HG03060 (cell line): ENCODE measurements at regions not wholly inside any gene's neighbourhood (a gene's known extent, or its start where the extent isn't known, plus 50 kb on each side); places are given as distances from the start of the nearest gene placed in this dataset.

Experiments used
- ATAC-seq: cut with Tn5 transposase; IDR thresholded peaks from one replicate; pipeline ENCODE4 v1.9.1; 2021; ENCODE audit warnings: low read depth, moderate number of reproducible peaks; ENCODE audit not compliant: unreplicated experiment

DNA sequence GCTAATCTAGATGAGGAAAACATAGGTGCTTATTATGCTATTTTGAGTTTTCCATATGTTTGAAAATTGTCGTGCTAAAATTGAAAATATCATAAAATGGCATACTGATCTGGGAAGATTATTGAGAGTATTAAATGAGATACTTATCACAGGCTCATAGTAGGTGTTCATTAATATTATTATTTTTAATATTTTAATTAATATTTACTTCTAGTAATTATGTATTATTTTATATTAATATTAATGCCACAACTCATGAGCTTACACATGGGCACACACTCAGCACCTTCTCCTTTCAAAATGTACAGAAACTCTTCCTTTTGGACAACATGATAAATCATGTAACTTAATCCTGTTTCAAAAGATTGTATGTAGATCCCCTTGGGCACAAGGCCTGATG lies 223.6 kb downstream of the RAB28 start:
- ATAC-seq, result no peak

DNA sequence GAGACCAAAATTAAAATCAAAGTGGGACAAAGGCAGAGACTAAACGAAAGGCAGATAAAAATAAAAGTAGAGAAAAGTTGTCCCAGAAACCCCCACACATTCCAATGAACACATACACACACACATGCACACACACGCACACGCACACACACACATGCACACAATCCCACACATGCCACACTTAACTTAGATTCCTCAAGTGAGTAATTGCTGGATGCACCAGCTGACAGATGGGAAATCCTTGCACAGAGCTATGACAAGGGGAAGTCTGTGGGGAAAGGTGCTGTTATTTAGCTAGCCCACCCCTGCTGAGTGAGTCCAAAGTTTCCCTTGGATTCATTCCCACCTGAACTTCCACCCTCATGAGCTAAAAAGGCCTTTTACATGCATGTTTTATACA lies 233.9 kb downstream of the RAB28 start:
- no peak for ATAC-seq

DNA sequence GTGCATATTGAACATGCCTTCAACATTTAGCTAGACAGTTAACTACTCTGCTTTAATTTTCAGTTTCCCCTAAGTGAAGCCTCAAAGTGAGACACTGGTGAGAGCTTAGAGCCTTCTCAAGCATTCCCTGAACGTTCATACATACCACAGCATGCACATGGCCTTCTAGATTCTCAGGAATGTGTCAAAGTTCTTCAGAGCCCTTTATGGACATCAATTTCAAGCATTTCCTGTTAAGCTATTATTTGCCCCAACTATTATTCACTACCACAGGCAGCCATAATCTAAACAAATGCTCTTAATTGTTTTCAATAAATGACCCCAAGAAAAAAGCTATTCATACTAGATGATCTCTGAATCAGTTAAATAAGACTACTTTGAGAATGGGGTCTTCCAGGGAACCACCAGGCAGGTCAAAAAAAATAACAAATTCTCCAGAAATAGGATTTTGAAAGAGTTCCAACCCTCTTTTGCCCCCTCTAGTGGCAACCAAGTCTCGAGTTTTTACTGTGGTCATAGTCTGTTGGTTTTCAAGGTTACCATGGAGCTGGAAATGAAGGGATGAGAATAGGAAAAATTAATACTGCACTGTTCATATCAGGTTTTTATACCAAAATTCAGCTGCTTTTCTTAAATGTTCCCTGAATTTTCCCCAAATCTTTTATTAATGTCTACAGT lies 235.4 kb downstream of the RAB28 start:
- no peak for ATAC-seq

DNA sequence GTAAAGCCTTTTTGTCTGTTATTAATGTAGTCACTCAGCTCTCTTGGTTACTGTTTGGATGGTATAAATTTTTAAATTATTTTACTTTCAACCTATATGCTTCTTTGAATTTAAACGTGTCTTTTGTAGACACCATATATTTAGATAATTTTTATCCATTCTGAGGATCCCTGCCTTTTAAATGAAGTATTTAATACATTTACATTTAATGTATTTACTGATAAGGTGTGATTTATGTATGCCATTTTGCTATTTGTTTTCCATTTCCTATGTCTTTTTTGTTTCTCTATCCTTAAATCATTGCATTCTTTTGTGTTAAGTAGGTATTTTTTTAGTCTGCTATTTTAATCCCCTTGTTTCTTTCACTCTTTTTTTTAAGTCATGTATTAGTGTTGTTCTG lies 238.0 kb downstream of the RAB28 start:
- ATAC-seq, result no peak

DNA sequence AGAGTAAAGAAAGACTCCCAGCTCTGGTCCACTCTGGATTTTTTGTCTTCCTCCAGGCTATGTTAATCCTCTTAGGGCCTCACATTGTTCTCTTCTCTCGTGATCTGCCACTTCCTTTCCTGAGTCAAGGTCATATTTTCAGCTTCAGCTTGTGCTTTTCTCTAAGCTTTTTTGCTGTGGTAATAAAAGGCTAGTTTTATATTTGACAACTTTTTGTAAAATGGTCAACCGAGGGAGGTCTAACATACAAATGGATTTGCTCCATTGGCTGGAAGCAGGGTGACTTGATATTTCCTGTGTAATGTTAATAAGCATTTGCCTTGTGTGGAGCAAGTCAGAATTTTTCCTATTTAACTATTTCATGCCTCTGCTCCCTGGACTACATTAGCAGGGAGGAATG lies 239.7 kb downstream of the RAB28 start:
- no peak for ATAC-seq

DNA sequence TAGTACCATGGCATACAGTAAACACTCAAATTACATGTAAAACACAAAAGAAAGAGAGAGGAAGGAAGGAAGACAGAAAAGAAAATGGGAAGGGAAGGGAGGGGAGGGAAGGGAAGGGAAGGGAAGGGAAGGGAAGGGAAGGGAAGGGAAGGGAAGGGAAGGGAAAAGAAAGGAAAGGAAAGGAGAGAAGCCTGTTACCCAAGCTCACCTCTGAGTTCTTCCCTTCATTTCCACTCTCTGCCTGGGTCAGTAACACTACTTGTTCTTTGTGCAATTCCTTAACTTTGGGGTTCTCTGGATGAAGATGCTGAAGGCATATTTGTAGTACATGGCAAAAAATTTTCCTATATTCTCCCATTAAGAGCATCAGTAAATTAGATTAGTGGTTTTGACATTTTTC lies 241.0 kb downstream of the RAB28 start:
- ATAC-seq, result no peak

DNA sequence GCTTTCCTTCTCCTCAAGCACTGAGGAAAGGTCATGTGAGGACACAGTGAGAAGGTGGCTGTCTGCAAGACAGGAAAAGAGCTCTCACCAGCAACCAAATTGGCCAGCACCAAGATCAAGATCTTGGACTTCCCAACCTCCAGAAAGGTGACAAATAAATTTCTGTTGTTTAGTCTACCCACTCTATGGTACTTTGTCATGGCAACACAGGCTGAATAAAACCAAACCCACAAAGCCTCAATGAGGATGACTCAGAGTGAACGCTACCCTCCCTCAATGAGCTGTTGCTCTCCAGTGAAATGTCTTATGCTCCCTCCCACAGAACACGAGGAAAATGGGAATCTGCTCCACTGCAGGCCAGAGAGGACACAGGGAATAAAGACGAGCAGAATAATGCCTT lies 244.1 kb downstream of the RAB28 start:
- no peak for ATAC-seq

DNA sequence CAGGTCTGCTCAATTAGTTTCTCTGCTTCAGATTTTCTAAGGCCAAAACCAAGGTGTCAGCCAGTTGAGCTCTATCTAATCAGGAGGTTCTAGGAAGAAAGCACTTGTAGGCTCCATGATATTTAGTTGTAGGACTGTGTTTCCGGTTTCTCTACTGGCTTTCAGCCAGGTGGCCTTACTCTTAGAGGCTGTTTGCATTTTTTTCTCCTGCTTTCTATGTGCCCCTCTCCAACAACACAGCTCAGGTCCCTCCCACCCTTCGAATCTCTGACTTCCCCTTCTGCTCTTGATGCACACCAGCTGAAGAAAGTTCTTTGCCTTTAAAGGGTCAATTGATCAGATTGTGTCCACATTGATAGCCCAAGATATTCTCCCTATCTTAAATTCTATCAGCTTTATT lies 245.2 kb downstream of the RAB28 start:
- ATAC-seq, result no peak

DNA sequence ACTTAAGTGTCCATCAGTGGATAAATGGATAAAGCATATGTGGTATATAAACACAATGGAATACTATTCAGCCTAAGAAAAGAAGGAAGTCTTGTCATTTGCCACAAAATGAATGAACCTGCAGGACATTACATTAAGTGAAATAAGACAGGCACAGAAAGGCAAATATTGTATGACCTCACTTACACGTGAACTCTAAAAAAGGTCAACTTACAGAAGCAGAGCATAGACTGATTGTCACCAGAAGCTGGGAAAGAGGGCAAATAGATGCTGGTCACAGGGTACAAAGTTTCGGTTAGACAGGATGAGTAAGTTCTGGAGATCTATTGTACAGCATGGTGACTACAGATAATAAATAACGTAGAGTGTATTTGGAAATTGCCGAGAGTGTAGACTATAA lies 247.7 kb downstream of the RAB28 start:
- ATAC-seq, result no peak

DNA sequence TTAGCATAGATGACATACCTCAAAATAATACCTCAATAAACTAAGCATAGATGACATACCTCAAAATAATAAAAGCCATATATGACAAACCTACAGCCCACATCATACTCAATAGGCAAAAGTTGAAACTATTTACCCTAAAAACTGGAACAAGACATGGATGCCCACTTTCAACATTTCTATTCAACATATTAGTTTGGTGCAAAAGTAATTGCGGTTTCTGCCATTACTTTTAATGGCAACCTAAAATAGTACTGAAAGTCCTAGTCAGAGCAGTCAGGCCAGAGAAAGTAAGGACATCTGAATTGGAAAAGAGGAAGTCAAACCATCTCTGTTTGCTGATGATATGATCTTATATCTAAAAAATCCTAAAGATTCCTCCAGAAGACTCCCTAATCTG lies 250.4 kb downstream of the RAB28 start:
- ATAC-seq, result no peak

DNA sequence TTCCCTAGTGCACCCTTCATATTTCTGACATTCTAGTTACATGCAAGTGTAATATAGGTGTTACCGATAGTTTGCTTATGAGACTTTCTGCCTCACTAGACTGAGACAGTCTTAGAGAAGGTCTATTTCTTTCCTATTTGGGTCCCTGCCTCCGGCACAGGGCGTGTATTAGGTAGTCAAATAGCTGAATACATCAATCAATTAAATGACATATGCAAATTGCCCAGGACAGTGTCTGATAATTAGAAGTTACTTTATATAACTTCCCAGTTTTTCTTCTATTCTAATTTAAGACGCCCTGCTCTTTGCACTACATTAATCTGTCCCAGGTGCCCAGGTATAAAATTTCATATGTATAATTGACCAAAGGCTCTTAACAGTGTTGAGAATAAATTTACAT lies 264.2 kb downstream of the RAB28 start:
- no peak for ATAC-seq

DNA sequence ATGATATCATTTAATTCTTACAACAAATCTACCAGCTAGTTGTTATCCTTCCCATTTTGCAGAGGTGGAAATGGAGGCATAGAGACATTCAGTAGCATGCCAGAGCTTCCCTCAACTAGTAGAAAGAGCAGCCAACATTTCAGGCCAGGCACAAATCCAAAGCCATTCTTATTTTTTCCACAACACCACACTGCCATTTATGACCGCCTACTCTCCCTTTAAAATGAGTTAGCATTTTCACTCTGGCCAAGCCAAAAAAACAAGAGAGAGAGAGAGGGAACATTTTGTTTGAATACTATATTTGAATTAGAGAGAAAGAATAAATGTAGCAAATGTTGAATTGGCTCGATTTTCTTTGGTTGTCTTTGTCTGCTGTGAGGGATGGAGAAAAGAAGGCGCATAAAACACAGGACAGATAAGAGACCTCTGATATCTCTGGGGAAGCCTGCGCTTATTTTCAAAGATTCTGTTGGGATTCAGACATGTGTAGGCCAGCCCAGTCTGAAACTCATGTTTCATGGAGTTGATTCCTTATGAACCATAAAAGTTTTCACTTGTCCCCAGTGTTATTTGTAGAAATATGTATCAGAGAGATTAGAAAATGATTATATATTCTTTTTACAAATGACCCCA lies 265.7 kb downstream of the RAB28 start:
- no peak for ATAC-seq

DNA sequence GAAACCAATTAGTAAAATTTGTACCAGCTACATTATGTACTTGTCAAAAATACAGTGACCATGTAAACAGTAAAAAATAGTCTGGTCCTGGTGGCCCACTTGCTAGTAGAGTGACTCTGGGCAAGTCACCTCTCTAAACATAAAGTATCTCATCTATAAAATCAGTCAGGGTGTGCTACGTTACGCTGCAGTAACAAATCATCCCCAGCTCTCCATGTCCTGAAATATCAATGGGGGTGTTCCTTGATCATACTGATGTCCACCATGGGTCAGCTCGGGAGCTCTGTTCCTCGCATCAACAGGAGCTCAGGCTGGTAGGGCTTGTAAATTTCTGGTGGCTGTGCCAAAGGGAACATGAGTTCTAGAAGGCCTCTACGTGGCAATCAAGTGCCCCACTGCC lies 268.6 kb downstream of the RAB28 start:
- ATAC-seq, result no peak

DNA sequence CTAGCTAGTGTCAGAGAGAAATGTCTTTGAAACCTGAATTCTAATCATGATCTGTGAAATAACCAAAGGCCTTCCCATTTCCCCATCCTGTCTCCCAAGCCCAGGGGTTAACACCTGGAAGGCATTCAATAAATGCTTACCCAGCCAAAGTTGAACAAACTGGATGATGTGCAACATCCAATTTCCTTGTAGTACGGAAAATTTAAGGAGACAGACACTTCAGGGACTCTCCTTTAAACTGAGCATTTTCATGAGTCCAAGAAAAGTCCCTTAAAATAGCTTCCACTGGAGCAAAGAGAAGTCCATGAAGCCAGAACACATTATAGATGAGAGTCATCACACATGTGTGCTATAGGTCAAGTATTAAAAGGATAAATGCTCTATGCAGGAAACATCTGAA lies 271.2 kb downstream of the RAB28 start:
- no peak for ATAC-seq

DNA sequence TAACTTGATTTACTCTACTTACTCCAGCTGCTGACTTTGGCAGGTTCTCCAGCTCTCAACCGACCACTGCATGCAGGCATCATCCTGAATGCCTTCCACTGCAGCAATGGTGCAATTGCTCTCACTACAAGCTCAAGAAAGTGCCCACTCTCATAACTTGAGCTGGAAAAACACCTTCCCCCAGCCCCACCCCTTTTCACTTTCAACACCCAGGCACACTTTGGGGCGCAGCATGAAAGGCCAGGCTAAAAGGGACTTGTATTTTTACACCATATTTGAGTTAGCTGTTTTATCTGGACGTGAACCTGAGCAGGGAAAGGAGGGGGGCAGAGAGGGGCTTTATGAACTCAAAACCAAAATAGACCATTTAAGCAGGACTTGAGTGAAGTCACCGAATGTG lies 274.5 kb downstream of the RAB28 start:
- ATAC-seq, result no peak

DNA sequence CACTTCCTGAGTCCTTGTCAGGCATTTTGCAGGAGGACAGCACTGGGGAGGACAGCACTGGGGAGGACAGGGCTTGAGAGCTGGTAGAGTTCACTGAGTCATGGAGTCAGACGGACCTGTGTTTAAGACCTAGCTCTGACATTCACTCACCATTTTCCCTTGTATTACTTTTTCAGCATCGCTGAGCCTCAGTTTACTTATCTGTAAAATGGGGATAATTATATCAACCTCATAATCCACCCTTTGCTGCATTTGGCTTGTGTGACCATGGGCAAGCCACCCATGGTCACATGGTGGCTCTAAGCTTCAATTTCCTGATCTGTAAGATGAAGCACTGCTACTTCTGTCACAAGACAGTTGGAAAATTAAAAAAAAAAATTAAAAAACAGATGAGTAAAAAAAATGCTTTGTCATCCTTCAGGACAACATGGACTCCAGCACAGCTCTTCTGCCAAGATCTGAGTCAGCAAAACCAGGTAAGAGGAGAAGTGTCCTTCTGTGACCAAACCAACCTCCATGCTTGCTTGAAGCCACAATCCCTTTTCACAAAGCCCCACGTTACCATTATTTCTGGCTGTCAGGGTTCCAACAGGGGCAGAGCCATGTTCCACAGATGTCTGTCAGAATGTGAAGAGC lies 275.5 kb downstream of the RAB28 start:
- ATAC-seq, result no peak

DNA sequence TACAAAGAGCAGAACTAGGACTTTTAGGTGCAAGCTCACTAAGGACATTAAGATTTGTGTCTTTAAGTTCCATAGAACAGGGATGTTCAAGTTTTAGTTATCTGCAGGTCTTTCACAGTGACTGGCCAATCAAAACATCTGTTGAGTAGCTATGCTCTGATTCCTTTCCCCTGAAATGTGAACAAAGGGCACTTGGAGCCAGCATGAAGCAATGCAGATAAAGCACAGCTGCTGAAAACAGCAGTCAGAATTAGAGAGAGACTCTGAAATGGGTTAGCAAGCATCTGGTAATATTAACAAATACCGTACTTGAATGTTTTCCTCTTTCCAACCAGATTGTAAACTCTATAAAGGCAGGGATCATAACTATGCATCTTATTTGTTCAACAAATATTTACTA lies 276.9 kb downstream of the RAB28 start:
- ATAC-seq, result no peak

DNA sequence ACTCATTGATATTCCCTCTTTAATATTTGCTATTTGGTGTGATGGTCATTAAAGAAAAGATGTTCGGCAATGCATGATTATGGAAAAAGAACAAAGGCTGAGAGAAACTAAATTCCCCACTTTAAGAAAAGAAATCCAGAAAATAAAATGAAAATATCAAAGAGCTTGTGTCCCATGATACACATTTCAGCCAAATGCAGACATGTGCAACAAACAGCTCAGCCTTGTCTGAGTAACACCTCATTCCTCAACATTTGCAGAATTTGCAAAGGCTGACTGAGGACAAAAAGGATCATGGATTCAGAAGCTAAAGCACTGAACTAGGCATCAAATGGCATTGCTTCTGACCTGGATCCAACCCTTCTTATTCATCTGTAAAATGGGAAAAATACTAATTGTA lies 281.0 kb downstream of the RAB28 start:
- no peak for ATAC-seq

DNA sequence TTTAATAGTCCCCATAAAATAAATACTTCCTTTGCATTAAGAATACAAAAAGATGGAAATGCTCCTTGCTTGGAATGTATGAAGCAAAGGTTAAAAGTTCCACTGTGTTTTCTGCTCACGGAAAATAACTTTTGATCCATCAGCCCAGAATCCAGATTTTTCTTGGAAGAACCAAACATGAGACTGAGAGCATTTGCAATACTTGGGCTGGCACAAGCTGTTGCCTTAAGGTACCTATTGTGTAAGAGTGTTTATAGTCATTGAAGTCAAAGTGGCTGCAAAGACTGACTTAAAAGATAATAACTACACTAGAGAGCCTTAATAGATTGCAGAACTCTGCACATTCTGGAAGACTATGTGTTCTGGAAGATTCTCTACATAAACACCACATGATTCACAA lies 281.4 kb downstream of the RAB28 start:
- no peak for ATAC-seq

DNA sequence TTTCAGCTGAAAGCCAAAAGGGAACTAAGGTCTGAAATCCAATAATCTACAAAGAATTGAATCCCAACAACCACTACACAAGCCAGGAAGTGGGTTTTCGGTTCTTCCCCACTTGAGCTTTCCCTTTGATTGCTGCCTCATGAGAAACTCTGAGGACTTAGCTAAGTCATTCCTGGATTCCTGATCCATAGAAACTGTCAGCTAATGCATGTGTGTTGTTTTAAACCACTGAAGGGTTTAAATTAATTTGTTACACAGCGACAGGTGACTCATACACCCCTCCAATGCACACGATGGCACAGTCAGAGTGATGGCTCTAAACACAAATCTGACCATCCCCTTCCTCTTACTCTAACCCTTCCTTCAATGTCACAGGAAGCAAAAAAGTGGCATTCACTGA lies 282.9 kb downstream of the RAB28 start:
- no peak for ATAC-seq

DNA sequence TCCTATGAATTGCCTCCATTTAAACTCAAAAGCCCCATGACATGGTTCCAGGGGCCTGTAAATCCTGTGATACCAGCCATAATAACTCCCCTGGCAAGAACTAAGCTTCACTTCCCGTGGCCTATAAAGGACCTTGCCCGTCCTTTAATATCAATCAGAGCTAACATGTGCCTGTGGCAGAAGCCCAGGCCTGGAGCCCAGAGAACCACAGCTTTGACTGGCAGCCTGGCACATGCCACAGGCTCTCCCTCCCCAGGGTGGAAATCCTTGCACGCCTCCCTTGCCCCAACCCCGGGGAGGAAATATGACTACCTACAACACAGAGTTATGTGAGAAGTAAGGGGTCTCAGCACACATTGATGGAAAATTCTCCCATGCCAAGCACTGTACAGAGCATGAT lies 287.4 kb downstream of the RAB28 start:
- no peak for ATAC-seq

DNA sequence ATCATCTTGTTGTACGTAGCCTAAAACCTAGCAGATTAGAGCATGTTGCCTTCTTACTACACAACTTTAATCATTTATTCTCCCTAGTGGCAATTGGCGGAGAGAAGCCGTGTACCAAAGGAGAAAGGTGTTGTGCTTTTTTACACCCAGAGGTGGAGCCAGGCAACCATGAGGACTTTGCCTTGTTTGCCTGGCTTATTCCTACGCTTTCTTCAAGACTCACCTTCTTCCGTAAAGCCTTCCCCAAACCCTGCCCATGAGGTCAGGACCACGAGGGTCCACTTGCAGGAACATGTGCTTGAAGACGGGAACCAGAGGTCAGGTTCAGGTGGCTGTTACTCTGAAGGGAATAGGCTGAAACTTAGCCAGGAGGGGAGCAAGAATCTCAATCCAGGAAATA lies 290.5 kb downstream of the RAB28 start:
- no peak for ATAC-seq
